Gastroesophageal sphincter (tissue), 4 donors: ENCODE measurements at regions not wholly inside any gene's neighbourhood (a gene's known extent, or its start where the extent isn't known, plus 50 kb on each side); places are given as distances from the start of the nearest gene placed in this dataset.

Experiments
- ATAC-seq: fragments of 150-250 bp; one replicate; pipeline ENCODE4 v1.9.1; 2016; ENCODE audit warnings: mild to moderate bottlenecking, moderate library complexity
- H3K27ac ChIP-seq, 4 donors: fragments of 200-600 bp; sonication (generic) in 3 of 4; 1 replicate in 3 of 4; 2 replicates in 1 of 4; pipeline ENCODE4 v1.5.1; 2016 to 2019
- H3K27me3 ChIP-seq: fragments of 200-600 bp; sonication (generic); one replicate; pipeline ENCODE4 v1.5.1; 2019
- H3K36me3 ChIP-seq, 2 donors: fragments of 200-600 bp; sonication (generic); one replicate each; pipeline ENCODE4 v1.5.1; 2019; ENCODE audit warnings: control low read depth in 1 of 2
- H3K4me1 ChIP-seq, 3 donors: fragments of 200-600 bp; sonication (generic); 1 replicate in 2 of 3; 2 replicates in 1 of 3; pipeline ENCODE4 v1.5.1; 2016 to 2019; ENCODE audit warnings: control low read depth in 2 of 3
- H3K4me3 ChIP-seq, 2 donors: fragments of 200-600 bp; sonication (generic); one replicate each; pipeline ENCODE4 v1.5.1; 2019; ENCODE audit warnings: mild to moderate bottlenecking in 1 of 2, moderate library complexity in 1 of 2
- H3K9me3 ChIP-seq, 3 donors: fragments of 200-600 bp; sonication (generic); one replicate each; pipeline ENCODE4 v1.5.1; 2017 to 2019; ENCODE audit warnings: control low read depth in 2 of 3
- EP300 ChIP-seq: sonication (generic); formaldehyde crosslinking; IDR thresholded peaks from one replicate; pipeline ENCODE4 v1.6.1; 2017; ENCODE audit warnings: antibody characterized with exemption, mild to moderate bottlenecking
- POLR2A ChIP-seq, 2 donors: fragments of 450-650 bp; IDR thresholded peaks; one replicate each; pipeline ENCODE4 v1.6.1; 2017; ENCODE audit warnings: antibody characterized with exemption in 2 of 2, mild to moderate bottlenecking in 2 of 2, moderate library complexity in 1 of 2
- POLR2AphosphoS5 ChIP-seq: sonication (generic); formaldehyde crosslinking; IDR thresholded peaks from one replicate; pipeline ENCODE4 v1.6.1; 2017; ENCODE audit warnings: antibody characterized with exemption
- WGBS, 2 donors: methylation state at CpG; one replicate each; pipeline ENCODE4 v1.1.5; 2018; ENCODE audit warnings: low coverage in 1 of 2; 5-methylcytosine and 5-hydroxymethylcytosine counted together
- TF ChIP-seq, protein P1 (sequence below), 4 experiments: fragments of 200-600 bp in 2 of 4; fragments of 450-650 bp in 2 of 4; sonication (generic) in 1 of 4; IDR thresholded peaks; one replicate each; pipeline ENCODE4 v1.5.1; 2017 to 2019; ENCODE audit warnings: antibody characterized with exemption in 4 of 4, mild to moderate bottlenecking in 2 of 4, moderate library complexity in 2 of 4

DNA sequence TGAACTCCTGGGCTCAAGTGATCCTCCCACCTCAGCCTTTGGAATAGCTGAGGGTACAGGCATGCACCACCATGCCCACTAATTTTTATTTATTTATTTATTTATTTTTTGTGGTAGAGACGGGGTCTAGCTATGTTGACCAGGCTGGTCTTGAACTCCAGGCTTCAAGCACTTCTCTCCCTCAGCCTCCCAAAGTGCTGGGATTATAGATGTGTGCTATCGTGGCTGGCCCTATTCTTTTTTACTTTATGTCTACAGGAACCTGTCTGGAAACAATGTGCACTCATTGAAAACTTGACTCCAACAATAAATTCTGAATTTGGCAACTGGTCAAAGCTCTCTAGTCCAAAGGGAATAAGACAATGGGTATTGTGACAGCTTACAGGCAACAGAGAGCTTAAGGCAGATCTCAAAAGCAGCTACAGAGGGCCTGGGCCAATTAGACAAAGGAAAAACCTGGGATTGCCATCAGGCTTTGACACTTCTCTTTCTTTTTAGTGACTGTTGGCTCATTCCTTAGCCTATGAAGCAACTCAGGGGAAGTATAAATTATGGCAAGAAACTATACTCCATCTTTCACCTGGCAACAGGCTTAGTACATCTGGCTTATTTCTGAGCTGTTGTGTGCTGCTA is 55.1 kb upstream of the RAPGEF4 start:
- Histone ChIP-seq H3K4me3 (no peak overlapping the region), H3K27ac (no peak overlapping the region), H3K27me3 (no peaks in the 10 kb centered on the region), H3K36me3 (no peaks in the 10 kb centered on the region), H3K4me1 (no peaks in the 10 kb centered on the region), H3K9me3 (peaks cover 0 to 6% (median 0%) of the 10 kb centered on the region in 3 donors)
- WGBS, 2 donors, result 43% methylated on average over 1 of the region's 2 CpGs; no CpG with 5 or more reads in 1 of the 2 donors
- TF ChIP-seq EP300, result no peak
- peak; percentile 13 for TF ChIP-seq POLR2AphosphoS5
- ATAC-seq, result no peak

DNA sequence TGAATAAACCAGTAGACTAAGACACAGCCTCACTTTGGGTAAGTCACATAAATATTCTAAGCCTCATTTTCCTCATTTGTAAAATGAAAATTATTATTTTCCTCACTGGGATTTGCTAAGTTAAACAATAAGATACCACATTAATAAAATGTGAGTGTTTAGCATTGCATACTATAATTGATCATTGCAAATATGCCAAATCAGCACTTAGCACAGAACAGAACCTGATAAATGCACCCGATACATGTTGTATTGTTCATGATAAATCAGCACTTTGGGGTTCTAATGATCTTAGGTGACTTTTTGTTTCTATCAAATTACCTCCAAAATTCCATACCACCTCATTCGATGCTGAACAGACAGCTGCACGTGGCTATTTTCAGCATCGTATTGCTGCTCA is 50.2 kb upstream of the RAPGEF4 start:
- 72 to 93% methylated on average over 4 of the region's 4 CpGs for WGBS, 2 donors
- H3K9me3 ChIP-seq, result no peaks in the 10 kb centered on the region
- H3K36me3 ChIP-seq, result no peaks in the 10 kb centered on the region
- ATAC-seq, result no peak
- H3K27ac ChIP-seq, result no peak overlapping the region
- H3K27me3 ChIP-seq, result no peaks in the 10 kb centered on the region
- no peaks in the 10 kb centered on the region for H3K4me1 ChIP-seq
- TF ChIP-seq EP300, result no peak
- no peak for TF ChIP-seq POLR2AphosphoS5
- TF ChIP-seq POLR2A (IDR thresholded peaks at IDR 0.05), result no peak
- TF ChIP-seq, protein P1, sequence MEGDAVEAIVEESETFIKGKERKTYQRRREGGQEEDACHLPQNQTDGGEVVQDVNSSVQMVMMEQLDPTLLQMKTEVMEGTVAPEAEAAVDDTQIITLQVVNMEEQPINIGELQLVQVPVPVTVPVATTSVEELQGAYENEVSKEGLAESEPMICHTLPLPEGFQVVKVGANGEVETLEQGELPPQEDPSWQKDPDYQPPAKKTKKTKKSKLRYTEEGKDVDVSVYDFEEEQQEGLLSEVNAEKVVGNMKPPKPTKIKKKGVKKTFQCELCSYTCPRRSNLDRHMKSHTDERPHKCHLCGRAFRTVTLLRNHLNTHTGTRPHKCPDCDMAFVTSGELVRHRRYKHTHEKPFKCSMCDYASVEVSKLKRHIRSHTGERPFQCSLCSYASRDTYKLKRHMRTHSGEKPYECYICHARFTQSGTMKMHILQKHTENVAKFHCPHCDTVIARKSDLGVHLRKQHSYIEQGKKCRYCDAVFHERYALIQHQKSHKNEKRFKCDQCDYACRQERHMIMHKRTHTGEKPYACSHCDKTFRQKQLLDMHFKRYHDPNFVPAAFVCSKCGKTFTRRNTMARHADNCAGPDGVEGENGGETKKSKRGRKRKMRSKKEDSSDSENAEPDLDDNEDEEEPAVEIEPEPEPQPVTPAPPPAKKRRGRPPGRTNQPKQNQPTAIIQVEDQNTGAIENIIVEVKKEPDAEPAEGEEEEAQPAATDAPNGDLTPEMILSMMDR (IDR thresholded peaks at IDR 0.05), result no peak
- no peak overlapping the region for H3K4me3 ChIP-seq
